Liver (tissue), 8 donors: ENCODE measurements at regions not wholly inside any gene's neighbourhood (a gene's known extent, or its start where the extent isn't known, plus 50 kb on each side); places are given as distances from the start of the nearest gene placed in this dataset.

ENCODE experiments used
- DNase-seq: peaks from one replicate; pipeline ENCODE4 v3.0.0-alpha.2; 2017; ENCODE audit warnings: low spot score
- H3K27ac ChIP-seq, 2 donors: one replicate each; pipeline ENCODE4 v1.7.0; 2013; ENCODE audit warnings: inconsistent platforms in 2 of 2, low read length in 2 of 2, control low read depth in 1 of 2, low read depth in 1 of 2, mild to moderate bottlenecking in 1 of 2
- H3K27me3 ChIP-seq, 4 donors: one replicate each; pipeline versions ENCODE4 v1.6.1 to v1.7.0; 2013; ENCODE audit warnings: low read length in 3 of 4, inconsistent platforms in 1 of 4, mild to moderate bottlenecking in 1 of 4, moderate library complexity in 1 of 4; ENCODE audit not compliant: control insufficient read depth in 4 of 4, insufficient read depth in 4 of 4
- H3K36me3 ChIP-seq, 4 donors: one replicate each; pipeline versions ENCODE4 v1.6.1 to v1.7.0; 2013; ENCODE audit warnings: low read length in 3 of 4, mild to moderate bottlenecking in 3 of 4, low read depth in 1 of 4, moderate library complexity in 1 of 4; ENCODE audit not compliant: control insufficient read depth in 4 of 4, insufficient read depth in 3 of 4
- H3K4me1 ChIP-seq, 4 donors: one replicate each; pipeline versions ENCODE4 v1.6.1 to v1.7.0; 2013; ENCODE audit warnings: low read length in 3 of 4, mild to moderate bottlenecking in 3 of 4, moderate library complexity in 1 of 4; ENCODE audit not compliant: control insufficient read depth in 4 of 4, insufficient read depth in 4 of 4
- H3K4me3 ChIP-seq, 3 donors: one replicate each; pipeline versions ENCODE4 v1.6.1 to v1.7.0; 2013; ENCODE audit warnings: low read length in 3 of 3, control low read depth in 1 of 3, low read depth in 1 of 3, mild to moderate bottlenecking in 1 of 3
- H3K9ac ChIP-seq, 2 donors: one replicate each; pipeline ENCODE4 v1.7.0; 2013; ENCODE audit warnings: low read length in 2 of 2, mild to moderate bottlenecking in 2 of 2, moderate library complexity in 2 of 2, control low read depth in 1 of 2, low read depth in 1 of 2
- H3K9me3 ChIP-seq, 4 donors: one replicate each; pipeline versions ENCODE4 v1.6.1 to v1.7.0; 2013; ENCODE audit warnings: low read length in 3 of 4; ENCODE audit not compliant: control insufficient read depth in 4 of 4
- EGR1 ChIP-seq, 2 donors: IDR thresholded peaks; 2 replicates each; pipeline ENCODE4 v1.6.1; 2016 to 2018; ENCODE audit warnings: antibody characterized with exemption in 2 of 2, low read depth in 2 of 2
- FOXA2 ChIP-seq: IDR thresholded peaks from 2 replicates; pipeline ENCODE4 v1.6.1; 2016; ENCODE audit warnings: antibody characterized with exemption
- HNF4G ChIP-seq: IDR thresholded peaks from 2 replicates; pipeline ENCODE4 v1.6.1; 2016; ENCODE audit warnings: antibody characterized with exemption
- JUND ChIP-seq, 2 donors: IDR thresholded peaks; 2 replicates each; pipeline ENCODE4 v1.6.1; 2016; ENCODE audit warnings: antibody characterized with exemption in 2 of 2
- RXRA ChIP-seq, 2 donors: IDR thresholded peaks; 2 replicates each; pipeline ENCODE4 v1.6.1; 2017 to 2018; ENCODE audit warnings: antibody characterized with exemption in 2 of 2, mild to moderate bottlenecking in 1 of 2
- SP1 ChIP-seq: IDR thresholded peaks from 2 replicates; pipeline ENCODE4 v1.6.1; 2018; ENCODE audit warnings: antibody characterized with exemption, mild to moderate bottlenecking
- TAF1 ChIP-seq: conservative IDR thresholded peaks from 2 replicates; pipeline ENCODE4 v1.6.1; 2016; ENCODE audit warnings: antibody characterized with exemption, mild to moderate bottlenecking
- WGBS: extraction: QIAGEN DNeasy Blood & Tissue Kit; methylation state at CpG from one replicate; pipeline ENCODE4 v1.1.7; 2013; 5-methylcytosine and 5-hydroxymethylcytosine counted together
- TF ChIP-seq, protein P1 (sequence below): IDR thresholded peaks from 2 replicates; pipeline ENCODE4 v1.6.1; 2016; ENCODE audit warnings: antibody characterized with exemption, mild to moderate bottlenecking
- TF ChIP-seq, protein P2 (sequence below): IDR thresholded peaks from 2 replicates; pipeline ENCODE4 v1.6.1; 2016; ENCODE audit warnings: antibody characterized with exemption
- TF ChIP-seq, protein P3 (sequence below): fragments of 150-350 bp; IDR thresholded peaks from 2 replicates; pipeline ENCODE4 v1.5.1; 2017; ENCODE audit warnings: improper control_type of control experiment, low read depth, low read length; ENCODE audit not compliant: missing input control
- TF ChIP-seq, protein P4 (sequence below): IDR thresholded peaks from 2 replicates; pipeline ENCODE4 v1.6.1; 2016; ENCODE audit warnings: antibody characterized with exemption
- donor health status: healthy.
- donor health status: healthy.
- donor health status: healthy.
- donor health status: healthy.
- donor health status: healthy.

DNA sequence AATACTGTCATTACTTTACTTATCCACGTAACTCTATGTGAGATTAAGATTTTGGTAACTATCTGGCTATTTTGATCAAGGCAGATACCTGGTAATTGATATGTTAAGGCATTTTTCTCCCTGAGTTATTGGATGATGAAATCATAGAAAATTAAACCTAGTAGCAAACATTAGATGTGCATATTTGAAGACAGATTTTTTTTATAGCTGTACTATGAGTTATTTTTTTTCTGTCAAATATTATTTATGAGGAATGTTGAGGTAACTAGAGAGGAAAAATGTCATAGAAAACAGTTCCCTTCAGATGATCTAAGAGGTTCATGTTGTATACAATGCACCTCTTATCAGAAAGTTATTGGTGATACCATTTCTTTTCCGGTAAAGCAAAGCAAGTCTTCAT lies 64.9 kb upstream of the SLC38A2 start:
- Histone ChIP-seq H3K36me3 (no peaks in the 10 kb centered on the region), H3K4me3 (no peak overlapping the region), H3K9me3 (no peaks in the 10 kb centered on the region), H3K9ac (no peak overlapping the region), H3K27ac (no peak overlapping the region), H3K4me1 (no peaks in the 10 kb centered on the region), H3K27me3 (no peaks in the 10 kb centered on the region)
- DNase-seq: no peak
- 88% methylated on average over 2 of the region's 2 CpGs for WGBS
- TF ChIP-seq, protein P1, sequence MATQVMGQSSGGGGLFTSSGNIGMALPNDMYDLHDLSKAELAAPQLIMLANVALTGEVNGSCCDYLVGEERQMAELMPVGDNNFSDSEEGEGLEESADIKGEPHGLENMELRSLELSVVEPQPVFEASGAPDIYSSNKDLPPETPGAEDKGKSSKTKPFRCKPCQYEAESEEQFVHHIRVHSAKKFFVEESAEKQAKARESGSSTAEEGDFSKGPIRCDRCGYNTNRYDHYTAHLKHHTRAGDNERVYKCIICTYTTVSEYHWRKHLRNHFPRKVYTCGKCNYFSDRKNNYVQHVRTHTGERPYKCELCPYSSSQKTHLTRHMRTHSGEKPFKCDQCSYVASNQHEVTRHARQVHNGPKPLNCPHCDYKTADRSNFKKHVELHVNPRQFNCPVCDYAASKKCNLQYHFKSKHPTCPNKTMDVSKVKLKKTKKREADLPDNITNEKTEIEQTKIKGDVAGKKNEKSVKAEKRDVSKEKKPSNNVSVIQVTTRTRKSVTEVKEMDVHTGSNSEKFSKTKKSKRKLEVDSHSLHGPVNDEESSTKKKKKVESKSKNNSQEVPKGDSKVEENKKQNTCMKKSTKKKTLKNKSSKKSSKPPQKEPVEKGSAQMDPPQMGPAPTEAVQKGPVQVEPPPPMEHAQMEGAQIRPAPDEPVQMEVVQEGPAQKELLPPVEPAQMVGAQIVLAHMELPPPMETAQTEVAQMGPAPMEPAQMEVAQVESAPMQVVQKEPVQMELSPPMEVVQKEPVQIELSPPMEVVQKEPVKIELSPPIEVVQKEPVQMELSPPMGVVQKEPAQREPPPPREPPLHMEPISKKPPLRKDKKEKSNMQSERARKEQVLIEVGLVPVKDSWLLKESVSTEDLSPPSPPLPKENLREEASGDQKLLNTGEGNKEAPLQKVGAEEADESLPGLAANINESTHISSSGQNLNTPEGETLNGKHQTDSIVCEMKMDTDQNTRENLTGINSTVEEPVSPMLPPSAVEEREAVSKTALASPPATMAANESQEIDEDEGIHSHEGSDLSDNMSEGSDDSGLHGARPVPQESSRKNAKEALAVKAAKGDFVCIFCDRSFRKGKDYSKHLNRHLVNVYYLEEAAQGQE: no peak
- TF ChIP-seq, protein P2, sequence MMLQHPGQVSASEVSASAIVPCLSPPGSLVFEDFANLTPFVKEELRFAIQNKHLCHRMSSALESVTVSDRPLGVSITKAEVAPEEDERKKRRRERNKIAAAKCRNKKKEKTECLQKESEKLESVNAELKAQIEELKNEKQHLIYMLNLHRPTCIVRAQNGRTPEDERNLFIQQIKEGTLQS: no peak
- TF ChIP-seq JUND (IDR thresholded peaks at IDR 0.05): no peak
- TF ChIP-seq, protein P3, sequence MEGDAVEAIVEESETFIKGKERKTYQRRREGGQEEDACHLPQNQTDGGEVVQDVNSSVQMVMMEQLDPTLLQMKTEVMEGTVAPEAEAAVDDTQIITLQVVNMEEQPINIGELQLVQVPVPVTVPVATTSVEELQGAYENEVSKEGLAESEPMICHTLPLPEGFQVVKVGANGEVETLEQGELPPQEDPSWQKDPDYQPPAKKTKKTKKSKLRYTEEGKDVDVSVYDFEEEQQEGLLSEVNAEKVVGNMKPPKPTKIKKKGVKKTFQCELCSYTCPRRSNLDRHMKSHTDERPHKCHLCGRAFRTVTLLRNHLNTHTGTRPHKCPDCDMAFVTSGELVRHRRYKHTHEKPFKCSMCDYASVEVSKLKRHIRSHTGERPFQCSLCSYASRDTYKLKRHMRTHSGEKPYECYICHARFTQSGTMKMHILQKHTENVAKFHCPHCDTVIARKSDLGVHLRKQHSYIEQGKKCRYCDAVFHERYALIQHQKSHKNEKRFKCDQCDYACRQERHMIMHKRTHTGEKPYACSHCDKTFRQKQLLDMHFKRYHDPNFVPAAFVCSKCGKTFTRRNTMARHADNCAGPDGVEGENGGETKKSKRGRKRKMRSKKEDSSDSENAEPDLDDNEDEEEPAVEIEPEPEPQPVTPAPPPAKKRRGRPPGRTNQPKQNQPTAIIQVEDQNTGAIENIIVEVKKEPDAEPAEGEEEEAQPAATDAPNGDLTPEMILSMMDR: no peak
- TF ChIP-seq FOXA2: no peak
- TF ChIP-seq HNF4G: no peak
- TF ChIP-seq, protein P4, sequence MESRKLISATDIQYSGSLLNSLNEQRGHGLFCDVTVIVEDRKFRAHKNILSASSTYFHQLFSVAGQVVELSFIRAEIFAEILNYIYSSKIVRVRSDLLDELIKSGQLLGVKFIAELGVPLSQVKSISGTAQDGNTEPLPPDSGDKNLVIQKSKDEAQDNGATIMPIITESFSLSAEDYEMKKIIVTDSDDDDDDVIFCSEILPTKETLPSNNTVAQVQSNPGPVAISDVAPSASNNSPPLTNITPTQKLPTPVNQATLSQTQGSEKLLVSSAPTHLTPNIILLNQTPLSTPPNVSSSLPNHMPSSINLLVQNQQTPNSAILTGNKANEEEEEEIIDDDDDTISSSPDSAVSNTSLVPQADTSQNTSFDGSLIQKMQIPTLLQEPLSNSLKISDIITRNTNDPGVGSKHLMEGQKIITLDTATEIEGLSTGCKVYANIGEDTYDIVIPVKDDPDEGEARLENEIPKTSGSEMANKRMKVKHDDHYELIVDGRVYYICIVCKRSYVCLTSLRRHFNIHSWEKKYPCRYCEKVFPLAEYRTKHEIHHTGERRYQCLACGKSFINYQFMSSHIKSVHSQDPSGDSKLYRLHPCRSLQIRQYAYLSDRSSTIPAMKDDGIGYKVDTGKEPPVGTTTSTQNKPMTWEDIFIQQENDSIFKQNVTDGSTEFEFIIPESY: no peak
- TF ChIP-seq RXRA (IDR thresholded peaks at IDR 0.05): no peak

DNA sequence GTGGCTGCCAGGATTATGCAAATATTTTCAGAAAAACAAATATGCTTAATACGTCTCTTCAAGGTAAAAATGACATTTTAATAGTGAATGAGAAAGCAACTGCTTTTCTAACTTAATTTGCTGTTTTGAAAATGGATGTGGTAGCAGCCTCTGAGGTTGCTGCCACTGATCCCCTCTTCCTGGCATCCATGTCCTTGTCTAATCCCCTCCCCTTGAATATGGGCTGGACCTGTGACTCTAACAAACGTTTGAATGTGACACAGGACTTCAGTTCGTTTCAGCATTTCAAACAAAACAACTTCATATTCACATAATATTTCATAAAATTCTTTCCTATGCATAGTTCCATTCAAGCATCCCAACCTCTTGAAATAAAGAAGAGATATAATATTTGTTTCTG lies 64.2 kb upstream of the SLC38A2 start:
- H3K4me3 ChIP-seq: no peak overlapping the region
- no peak for TF ChIP-seq EGR1 (IDR thresholded peaks at IDR 0.05; ENCODE audit: low read depth in 2 of 2)
- no peak for TF ChIP-seq SP1
- TF ChIP-seq, protein P2: no peak
- no peak for TF ChIP-seq RXRA (IDR thresholded peaks at IDR 0.05)
- TF ChIP-seq, protein P3: no peak
- no peak for TF ChIP-seq HNF4G
- TF ChIP-seq, protein P4: no peak
- no peak for TF ChIP-seq TAF1
- H3K27ac ChIP-seq: no peak overlapping the region
- DNase-seq: no peak
- no peaks in the 10 kb centered on the region for H3K4me1 ChIP-seq
- no peaks in the 10 kb centered on the region for H3K9me3 ChIP-seq
- no peaks in the 10 kb centered on the region for H3K27me3 ChIP-seq
- H3K9ac ChIP-seq: no peak overlapping the region
- 55% methylated on average over 3 of the region's 3 CpGs for WGBS
- H3K36me3 ChIP-seq: no peaks in the 10 kb centered on the region
